Activated T-cell treated with anti-CD3 and anti-CD28 coated beads, Interleukin-2, amount 50 U/mL, for 48 hours (primary cell): ENCODE measurements at regions not wholly inside any gene's neighbourhood (a gene's known extent, or its start where the extent isn't known, plus 50 kb on each side); places are given as distances from the start of the nearest gene placed in this dataset.

Experiments
- DNase-seq, 2 experiments: peaks; one replicate each; pipeline ENCODE4 v3.0.0-alpha.2; 2020

- DNase-seq, result no peak
Measured at GRCh38 chr5:133853646-133854365, 114.6 kb downstream of the C5orf15 start.

- peak in 1 of 2 experiments; percentile 1 for DNase-seq
Measured at GRCh38 chr5:133851521-133851920, 116.9 kb downstream of the C5orf15 start.

DNA sequence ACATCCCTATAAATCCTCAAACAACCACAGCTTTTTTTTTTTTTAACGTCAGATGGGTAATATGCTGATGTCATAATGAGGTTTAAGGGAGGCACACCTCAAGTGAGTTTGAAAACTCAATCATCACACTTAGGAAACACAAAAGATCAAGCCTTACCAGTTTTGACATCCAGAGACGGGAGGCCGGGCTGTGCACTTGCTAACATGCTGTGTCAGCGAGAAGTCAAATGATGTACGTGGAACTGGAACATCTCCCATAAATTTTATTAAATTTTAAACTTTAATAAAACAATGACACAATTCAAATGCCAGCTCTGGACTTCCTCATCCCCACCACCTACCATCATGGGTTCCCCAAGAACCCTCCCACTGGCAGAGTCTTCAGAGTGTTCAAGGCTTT lies 117.6 kb downstream of the C5orf15 start:
- DNase-seq, result peak in 1 of 2 experiments; percentile 3

- DNase-seq, result peak; percentile 12 to 13
Measured at GRCh38 chr5:133849116-133849515, 119.3 kb downstream of the C5orf15 start.

DNA sequence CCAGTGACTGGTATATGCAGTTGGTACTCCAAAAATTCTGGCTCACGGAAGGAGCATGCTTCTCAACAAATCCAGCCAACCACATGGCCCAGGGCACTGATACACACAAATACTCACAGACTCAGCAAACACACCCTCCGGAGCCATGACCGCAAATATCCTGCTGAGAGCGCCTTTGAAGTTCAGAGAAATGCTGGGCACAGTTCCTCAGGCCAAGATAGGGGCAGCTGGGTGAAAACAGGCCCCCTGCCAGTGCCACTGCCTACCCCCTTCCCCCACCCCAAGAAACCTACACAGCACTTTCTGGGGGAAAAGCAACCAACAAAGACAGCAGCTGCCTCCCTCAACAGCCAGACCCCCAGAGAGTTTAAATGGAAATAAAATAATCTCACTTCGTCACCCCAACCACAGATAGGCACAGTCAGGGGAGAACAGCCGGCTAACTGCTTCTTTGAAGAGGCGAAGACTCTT lies 120.0 kb downstream of the C5orf15 start:
- DNase-seq, result peak; percentile 14 to 20

DNA sequence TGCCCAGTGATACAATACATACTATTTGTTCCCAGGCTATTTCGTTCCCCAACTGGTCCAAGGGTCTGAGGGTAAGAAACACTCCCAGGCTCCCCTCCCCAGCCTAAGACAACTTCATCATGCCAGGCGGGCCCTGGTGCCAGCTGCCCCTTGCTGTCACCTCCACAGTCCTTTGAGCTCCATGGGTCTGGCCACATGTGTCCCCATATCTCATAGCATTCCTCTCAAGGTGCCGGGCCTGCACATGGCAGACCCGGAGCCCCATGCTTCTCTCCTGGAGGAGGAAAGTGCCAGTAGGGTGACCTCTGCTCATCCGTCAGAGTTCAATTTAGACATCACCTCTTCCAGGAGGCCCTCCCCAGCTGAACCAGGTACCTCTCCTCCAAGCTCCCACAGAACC lies 120.5 kb downstream of the C5orf15 start:
- DNase-seq, result peak in 1 of 2 experiments; percentile 9

- peak in 1 of 2 experiments; percentile 7 for DNase-seq
Measured at GRCh38 chr5:133847301-133847700, 121.1 kb downstream of the C5orf15 start.

- DNase-seq, result peak in 1 of 2 experiments; percentile 12
Measured at GRCh38 chr5:133846478-133847226, 121.8 kb downstream of the C5orf15 start.

GRCh38 chr5:133845271-133845670 lies 123.2 kb downstream of the C5orf15 start:
- peak in 1 of 2 experiments; percentile 3 for DNase-seq

GRCh38 chr5:133844836-133845235 lies 123.6 kb downstream of the C5orf15 start:
- DNase-seq, result peak in 1 of 2 experiments; percentile 10

GRCh38 chr5:133843911-133844310 lies 124.5 kb downstream of the C5orf15 start:
- DNase-seq, result peak in 1 of 2 experiments; percentile 2

DNA sequence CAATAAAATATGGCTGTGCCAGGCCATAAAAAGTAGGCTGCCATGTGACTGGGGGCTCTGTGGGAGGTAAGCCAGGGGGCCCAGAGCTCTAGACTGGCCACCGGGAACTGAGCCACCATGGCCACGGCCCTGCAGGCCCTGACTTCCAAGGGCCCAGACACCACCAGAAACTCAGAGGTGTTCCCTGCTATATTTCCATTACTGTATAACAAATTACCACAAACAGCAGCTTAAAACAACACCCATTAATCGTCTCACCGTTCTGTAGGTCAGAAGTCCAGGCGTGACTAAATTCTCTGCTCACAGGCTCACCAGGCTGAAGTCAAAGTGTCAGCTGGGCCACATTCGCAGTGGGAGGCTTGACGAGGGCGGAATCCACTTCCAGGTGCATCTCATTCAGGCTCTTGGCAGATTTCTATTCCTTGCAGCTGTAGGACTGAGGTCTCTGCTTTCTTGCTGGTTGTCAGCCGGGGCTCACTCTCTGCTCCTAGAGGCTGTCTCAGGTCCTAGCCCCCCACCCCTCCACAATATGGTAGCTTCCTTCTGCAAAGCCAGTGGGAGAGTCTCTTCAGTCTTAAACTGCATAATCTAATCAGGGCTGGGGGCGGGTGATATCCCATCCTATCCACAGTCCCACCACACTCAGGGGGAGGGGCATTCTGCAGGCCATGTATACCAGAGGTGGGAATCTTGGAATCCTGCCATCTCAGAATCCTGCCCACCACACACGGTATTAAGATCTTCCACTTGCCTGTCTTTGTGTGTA lies 125.4 kb downstream of the C5orf15 start:
- DNase-seq, result peak in 1 of 2 experiments; percentile 1

- no peak for DNase-seq
Measured at GRCh38 chr5:133841831-133842750, 126.3 kb downstream of the C5orf15 start.

GRCh38 chr5:133840168-133840567 lies 128.3 kb downstream of the C5orf15 start:
- DNase-seq, result no peak

DNA sequence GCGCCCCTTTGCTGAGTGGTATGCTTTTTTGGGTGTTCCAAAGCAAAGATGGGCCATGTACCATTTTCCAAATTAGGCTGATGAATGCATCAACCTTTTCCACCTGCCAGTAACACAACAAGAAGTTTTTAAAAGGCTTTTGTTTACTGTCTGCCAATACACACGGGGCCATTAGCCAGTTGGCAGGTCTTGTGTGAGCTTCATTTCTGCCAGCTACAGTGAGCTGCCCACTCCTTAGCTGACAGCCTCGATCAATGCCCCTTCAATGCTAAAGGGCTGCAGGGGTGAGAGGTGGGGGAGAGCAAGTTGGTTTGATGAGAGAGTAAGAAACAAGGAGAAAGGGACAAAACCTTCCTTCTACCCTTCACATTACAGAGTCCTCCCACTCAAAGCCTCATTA lies 128.7 kb downstream of the C5orf15 start:
- DNase-seq, result no peak

DNA sequence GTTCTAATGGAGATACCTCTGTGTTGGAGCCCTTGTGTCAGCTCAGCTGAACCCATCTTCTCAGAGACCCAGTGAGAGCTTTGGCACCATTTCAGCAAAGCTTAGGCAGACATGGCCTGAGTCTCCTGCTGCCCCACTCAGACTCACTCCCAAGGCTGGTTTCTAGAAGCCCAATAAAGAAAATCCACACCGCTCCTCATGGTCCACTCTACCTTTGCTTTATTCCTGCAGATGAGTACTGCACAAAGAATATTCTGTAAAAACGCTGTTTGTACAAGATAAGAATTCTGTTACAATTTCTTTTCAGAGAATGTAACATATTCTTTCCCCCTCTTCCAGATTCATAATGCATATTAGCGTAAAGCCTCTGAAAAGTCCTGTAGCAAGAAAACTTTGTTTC lies 129.3 kb downstream of the C5orf15 start:
- DNase-seq, result no peak

DNA sequence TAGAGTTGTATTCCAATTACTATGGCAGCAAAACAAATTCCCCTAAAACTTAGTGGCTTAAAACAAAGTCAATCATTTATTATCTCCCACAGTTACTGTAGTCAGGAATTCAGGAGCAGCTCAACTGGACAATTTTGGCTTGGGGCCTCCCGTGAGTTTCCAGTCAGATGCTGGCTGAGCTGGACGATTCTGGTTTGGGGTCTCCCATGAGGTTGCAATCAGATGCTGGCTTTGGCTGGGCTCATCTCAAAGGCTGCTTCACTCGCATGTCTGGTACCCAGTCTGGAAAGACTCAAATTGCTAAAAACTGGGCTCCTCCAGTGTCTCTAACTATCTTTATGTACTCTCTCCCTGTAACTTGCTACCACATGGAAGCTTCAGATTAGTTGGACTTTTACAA lies 130.1 kb downstream of the C5orf15 start:
- DNase-seq, result no peak

DNA sequence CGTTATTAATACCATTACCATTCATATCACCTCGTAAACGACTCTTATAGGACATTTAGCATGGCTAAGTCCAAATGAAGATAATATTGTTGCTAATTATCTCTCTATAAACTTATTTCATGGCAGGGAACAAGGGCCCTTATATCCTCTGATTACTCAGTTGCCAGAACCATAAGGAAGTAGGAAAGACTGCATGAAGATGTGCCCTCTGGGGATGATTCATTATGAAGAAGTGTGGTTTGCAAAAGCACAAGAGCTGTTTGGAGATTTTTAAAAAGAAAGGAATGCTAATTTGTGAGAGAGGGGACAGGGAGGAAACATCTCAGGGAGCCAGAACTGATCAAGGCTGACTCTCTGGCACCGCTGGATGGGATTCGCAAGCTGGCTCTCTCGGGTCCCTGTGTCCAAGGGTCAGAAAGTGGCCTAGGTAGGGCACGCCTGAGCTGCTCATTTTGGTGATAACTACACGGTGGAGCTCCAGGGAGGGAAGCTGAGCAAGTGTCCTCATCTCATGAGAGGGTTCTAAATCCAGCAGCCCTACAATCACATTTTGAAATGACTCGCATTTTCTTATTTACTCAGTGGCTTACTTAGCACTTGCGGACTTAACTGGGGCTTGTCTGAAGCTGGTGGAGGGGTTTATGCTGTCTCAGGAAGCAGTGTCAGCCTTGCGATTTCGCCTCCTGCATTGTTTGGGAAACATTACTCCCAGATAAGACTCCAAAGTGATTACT lies 136.8 kb downstream of the C5orf15 start:
- DNase-seq, result no peak

GRCh38 chr5:133830911-133831310 lies 137.5 kb downstream of the C5orf15 start:
- DNase-seq, result no peak

DNA sequence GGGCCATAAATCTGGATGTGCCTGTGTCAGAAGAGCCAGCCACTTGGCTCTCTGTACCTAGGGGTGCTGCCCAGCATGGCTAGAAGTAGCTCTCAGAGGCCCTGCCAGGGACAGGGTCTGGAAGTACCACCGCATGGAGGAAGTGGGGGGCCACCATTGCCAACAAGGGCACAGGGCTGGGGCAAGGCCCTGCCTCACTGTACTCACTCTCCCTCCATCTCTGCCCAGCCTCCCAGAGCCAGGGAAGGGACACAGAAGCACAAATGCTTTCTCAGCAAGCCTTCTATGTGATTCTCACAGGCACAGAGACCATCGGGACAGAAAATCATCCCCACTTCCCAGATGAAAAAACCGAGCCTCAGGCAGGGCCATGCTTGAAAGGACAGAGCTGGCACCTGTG lies 138.1 kb downstream of the C5orf15 start:
- DNase-seq, result no peak

DNA sequence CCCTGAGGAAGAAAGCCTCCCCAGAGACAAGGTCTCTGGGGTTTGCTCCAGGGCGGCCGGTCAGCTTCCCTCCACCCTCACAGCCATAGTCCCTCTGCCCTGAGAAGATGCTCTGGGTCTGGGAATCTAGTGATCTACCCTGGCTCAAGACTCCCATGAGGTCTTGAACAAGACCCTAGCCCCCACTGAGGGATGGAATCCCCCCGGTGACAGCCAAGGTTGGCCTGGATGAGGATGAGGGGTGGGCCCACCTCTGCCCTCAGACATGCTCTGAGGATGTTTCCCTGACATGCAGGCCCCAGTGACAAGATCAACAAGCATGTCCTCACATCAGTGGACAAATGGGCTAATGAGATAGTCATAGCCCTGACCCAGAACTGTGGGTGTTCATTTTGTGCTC lies 138.6 kb downstream of the C5orf15 start:
- no peak for DNase-seq
